ENCODE measurements at regions not wholly inside any gene's neighbourhood (a gene's known extent, or its start where the extent isn't known, plus 50 kb on each side); places are given as distances from the start of the nearest gene placed in this dataset.

DNA sequence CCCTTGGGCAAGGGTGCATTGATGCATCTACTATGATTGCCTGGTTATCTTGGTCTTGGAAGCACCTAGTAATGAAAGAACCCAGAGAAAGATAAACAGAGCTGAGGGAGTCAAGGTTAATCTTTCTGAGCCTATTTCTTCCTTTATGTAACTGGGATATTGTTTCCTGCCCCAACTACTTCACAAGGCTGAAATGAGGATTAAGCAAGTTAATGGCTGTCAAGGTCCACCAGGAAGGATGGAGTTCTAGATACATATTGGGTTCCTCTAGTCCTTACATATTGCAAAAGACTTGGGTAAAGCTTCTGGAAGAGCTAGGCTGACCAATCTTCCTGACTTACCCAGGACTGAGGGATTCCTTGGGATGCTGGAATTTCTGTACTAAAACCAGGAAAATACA, 589.8 kb downstream of the INSC start:
- TF ChIP-seq CTCF (CRISPR knock-in tag; IDR thresholded peaks at IDR 0.05) = no peak
- no peak for TF ChIP-seq SUZ12 (IDR thresholded peaks at IDR 0.05; ENCODE audit: low read depth, low read length)
- no peak for TF ChIP-seq NPAS2 (CRISPR knock-in tag; IDR thresholded peaks at IDR 0.05; ENCODE audit: borderline replicate concordance)
